IMR-90 (cell line): ENCODE measurements at regions not wholly inside any gene's neighbourhood (a gene's known extent, or its start where the extent isn't known, plus 50 kb on each side); places are given as distances from the start of the nearest gene placed in this dataset.

Experiments used
- ATAC-seq: fragments of 200-7000 bp; cut with Tn5 transposase; 2 replicates; pipeline ENCODE4 v1.9.1; 2020; ENCODE audit warnings: low read depth, mild to moderate bottlenecking, moderate library complexity
- BruUV-seq: library from RNA; stranded (reverse); fragments of 400-500 nt; replicated peaks from 2 replicates; lab custom pipeline; 2021; lab: Mats Ljungman, UMichigan
- CTCF ChIA-PET: fragments of 300-600 bp; formaldehyde crosslinking; extraction: SDS; loops from one replicate; lab custom pipeline; 2021; ENCODE audit warnings: antibody characterized with exemption; lab: Yijun Ruan, JAX
- POLR2A ChIA-PET: fragments of 300-600 bp; sonication (Branson Sonifier 250); formaldehyde crosslinking; loops from one replicate; lab custom pipeline; 2022; ENCODE audit warnings: antibody characterized with exemption; ENCODE audit not compliant: unreplicated experiment; lab: Charles Lee
- DNase-seq: peaks from one replicate; pipeline ENCODE4 v3.0.0; 2013
- H2AFZ ChIP-seq: replicated peaks from 2 replicates; pipeline ENCODE3; 2013; ENCODE audit warnings: low read length, mild to moderate bottlenecking; ENCODE audit not compliant: poor library complexity
- H2AK5ac ChIP-seq: 2 replicates; pipeline ENCODE4 v1.6.1; 2013; ENCODE audit warnings: low read depth, low read length, inconsistent platforms
- H2AK9ac ChIP-seq: replicated peaks from 2 replicates; pipeline ENCODE3; 2013; ENCODE audit warnings: mild to moderate bottlenecking, low read depth, low read length, moderate library complexity; ENCODE audit not compliant: poor library complexity
- H2BK120ac ChIP-seq: 2 replicates; pipeline ENCODE4 v1.6.1; 2013; ENCODE audit warnings: low read depth, low read length, inconsistent platforms
- H2BK15ac ChIP-seq: 3 replicates; pipeline ENCODE4 v1.6.1; 2013; ENCODE audit warnings: low read depth, low read length, inconsistent platforms
- H2BK20ac ChIP-seq: 2 replicates; pipeline ENCODE4 v1.6.1; 2013; ENCODE audit warnings: low read depth, mild to moderate bottlenecking, inconsistent platforms, low read length, moderate library complexity
- H2BK5ac ChIP-seq: 2 replicates; pipeline ENCODE4 v1.6.1; 2013; ENCODE audit warnings: mild to moderate bottlenecking, low read depth, low read length, inconsistent platforms; ENCODE audit not compliant: poor library complexity, severe bottlenecking
- H3K14ac ChIP-seq: replicated peaks from 2 replicates; pipeline ENCODE4 v1.6.1; 2013; ENCODE audit warnings: low read depth, low read length, inconsistent platforms
- H3K18ac ChIP-seq: 2 replicates; pipeline ENCODE4 v1.6.1; 2013; ENCODE audit warnings: low read depth, low read length, control low read depth
- H3K23ac ChIP-seq: 2 replicates; pipeline ENCODE4 v1.6.1; 2013; ENCODE audit warnings: low read depth, low read length, inconsistent platforms
- H3K27ac ChIP-seq: 2 replicates; pipeline ENCODE4 v1.5.1; 2013; ENCODE audit warnings: mild to moderate bottlenecking, control low read depth, low read length; ENCODE audit not compliant: insufficient read depth
- H3K27me3 ChIP-seq: 2 replicates; pipeline ENCODE4 v1.6.1; 2013; ENCODE audit warnings: low read length; ENCODE audit not compliant: control insufficient read depth, insufficient read depth
- H3K36me3 ChIP-seq: 2 replicates; pipeline ENCODE4 v1.6.1; 2013; ENCODE audit warnings: low read length, mixed read lengths; ENCODE audit not compliant: control insufficient read depth, insufficient read depth
- H3K4ac ChIP-seq: 2 replicates; pipeline ENCODE4 v1.6.1; 2013; ENCODE audit warnings: low read depth, low read length, inconsistent platforms
- H3K4me1 ChIP-seq: 2 replicates; pipeline ENCODE4 v1.6.1; 2013; ENCODE audit warnings: low read length, mixed read lengths; ENCODE audit not compliant: control insufficient read depth, insufficient read depth
- H3K4me2 ChIP-seq: 2 replicates; pipeline ENCODE4 v1.6.1; 2013; ENCODE audit warnings: low read depth, mild to moderate bottlenecking, control low read depth, low read length, moderate library complexity
- H3K4me3 ChIP-seq: 2 replicates; pipeline ENCODE4 v1.5.1; 2013; ENCODE audit warnings: low read depth, mild to moderate bottlenecking, control low read depth, low read length, moderate library complexity; ENCODE audit not compliant: insufficient read depth
- H3K56ac ChIP-seq: 2 replicates; pipeline ENCODE4 v1.6.1; 2013; ENCODE audit warnings: low read length, inconsistent platforms; ENCODE audit not compliant: insufficient read depth; ENCODE audit errors: extremely low read depth
- H3K79me1 ChIP-seq, 2 experiments: 2 replicates each; pipeline ENCODE4 v1.6.1; 2013; ENCODE audit warnings: low read length in 2 of 2, inconsistent platforms in 1 of 2, low read depth in 1 of 2
- H3K9ac ChIP-seq: 2 replicates; pipeline ENCODE4 v1.6.1; 2013; ENCODE audit warnings: low read depth, low read length, control low read depth
- H3K9me1 ChIP-seq: 2 replicates; pipeline ENCODE4 v1.6.1; 2013; ENCODE audit warnings: low read length, inconsistent platforms; ENCODE audit not compliant: insufficient read depth
- H3K9me3 ChIP-seq: 2 replicates; pipeline ENCODE4 v1.6.1; 2013; ENCODE audit warnings: low read length; ENCODE audit not compliant: control insufficient read depth, insufficient read depth
- H4K20me1 ChIP-seq: 2 replicates; pipeline ENCODE4 v1.6.1; 2013; ENCODE audit warnings: low read length, inconsistent platforms; ENCODE audit not compliant: insufficient read depth
- H4K5ac ChIP-seq: 2 replicates; pipeline ENCODE4 v1.6.1; 2013; ENCODE audit warnings: mild to moderate bottlenecking, low read depth, low read length, control low read depth
- H4K8ac ChIP-seq, 2 experiments: 2 replicates each; pipeline ENCODE4 v1.6.1; 2013; ENCODE audit warnings: low read depth in 2 of 2, low read length in 2 of 2, control low read depth in 1 of 2, inconsistent platforms in 1 of 2
- H4K91ac ChIP-seq: 2 replicates; pipeline ENCODE4 v1.6.1; 2013; ENCODE audit warnings: low read depth, low read length, inconsistent platforms; ENCODE audit not compliant: insufficient read depth
- BHLHE40 ChIP-seq: fragments of 150-350 bp; IDR thresholded peaks from 2 replicates; pipeline ENCODE4 v1.6.1; 2016; ENCODE audit warnings: mild to moderate bottlenecking, low read depth, low read length
- CEBPB ChIP-seq: IDR thresholded peaks from 2 replicates; pipeline ENCODE4 v1.6.1; 2012; ENCODE audit warnings: low read depth, low read length, improper control_type of control experiment
- FOS ChIP-seq: fragments of 150-350 bp; IDR thresholded peaks from 2 replicates; pipeline ENCODE4 v1.6.1; 2016; ENCODE audit warnings: low read depth, low read length
- MAZ ChIP-seq: IDR thresholded peaks from 2 replicates; pipeline ENCODE4 v1.6.1; 2012; ENCODE audit warnings: low read depth, mild to moderate bottlenecking, low read length, improper control_type of control experiment, moderate library complexity, borderline replicate concordance
- MXI1 ChIP-seq: IDR thresholded peaks from 2 replicates; pipeline ENCODE4 v1.6.1; 2012; ENCODE audit warnings: low read depth, mild to moderate bottlenecking, low read length, moderate library complexity, borderline replicate concordance
- POLR2A ChIP-seq: IDR thresholded peaks from 2 replicates; pipeline ENCODE4 v1.6.1; 2012; ENCODE audit warnings: mild to moderate bottlenecking, low read depth, low read length
- RAD21 ChIP-seq: IDR thresholded peaks from 2 replicates; pipeline ENCODE4 v1.6.1; 2012; ENCODE audit warnings: low read length, improper control_type of control experiment
- RCOR1 ChIP-seq: IDR thresholded peaks from 2 replicates; pipeline ENCODE4 v1.6.1; 2012; ENCODE audit warnings: mild to moderate bottlenecking, low read length, improper control_type of control experiment; ENCODE audit not compliant: insufficient replicate concordance
- RFX5 ChIP-seq: IDR thresholded peaks from 2 replicates; pipeline ENCODE4 v1.8.0; 2012; ENCODE audit warnings: low read depth, mild to moderate bottlenecking, low read length, moderate library complexity
- SMC3 ChIP-seq: fragments of 150-350 bp; IDR thresholded peaks from 2 replicates; pipeline ENCODE4 v1.6.1; 2016; ENCODE audit warnings: low read depth, mild to moderate bottlenecking, antibody characterized with exemption, low read length, moderate library complexity
- whole genome bisulfite sequencing, 2 experiments: methylation state at CpG; one replicate each; pipeline versions ENCODE4 v1.1.5 to v1.1.7; 2013; ENCODE audit warnings: missing lambda C conversion rate in 2 of 2; ENCODE audit not compliant: insufficient read length in 1 of 2; ENCODE audit errors: extremely low coverage in 2 of 2; 5-methylcytosine and 5-hydroxymethylcytosine counted together
- dilution Hi-C: fragments of 300-500 bp; cut with HindIII; formaldehyde crosslinking; loops from one replicate; pipeline ENCODE4 v1.14.3; 2018; ENCODE audit warnings: low sequenced_read_pairs; ENCODE audit not compliant: unreplicated experiment
- in situ Hi-C: fragments of 300-500 bp; cut with MboI; formaldehyde crosslinking; loops from 3 replicates; pipeline ENCODE4 v1.14.3; 2019; ENCODE audit warnings: low sequenced_read_pairs, inconsistent platforms, mixed read lengths
- intact Hi-C: fragments of 100-400 bp; cut with micrococcal nuclease; formaldehyde crosslinking; loops from 2 replicates; pipeline ENCODE4 v1.10.0; 2022
- TF ChIP-seq, protein P1 (sequence below): conservative IDR thresholded peaks from 2 replicates; pipeline ENCODE4 v1.5.1; 2012; ENCODE audit warnings: mild to moderate bottlenecking, low read depth, low read length, improper control_type of control experiment
- TF ChIP-seq, protein P2 (sequence below): fragments of 150-350 bp; IDR thresholded peaks from 2 replicates; pipeline ENCODE4 v1.6.1; 2017; ENCODE audit warnings: mild to moderate bottlenecking, antibody characterized with exemption, low read length, low read depth

DNA sequence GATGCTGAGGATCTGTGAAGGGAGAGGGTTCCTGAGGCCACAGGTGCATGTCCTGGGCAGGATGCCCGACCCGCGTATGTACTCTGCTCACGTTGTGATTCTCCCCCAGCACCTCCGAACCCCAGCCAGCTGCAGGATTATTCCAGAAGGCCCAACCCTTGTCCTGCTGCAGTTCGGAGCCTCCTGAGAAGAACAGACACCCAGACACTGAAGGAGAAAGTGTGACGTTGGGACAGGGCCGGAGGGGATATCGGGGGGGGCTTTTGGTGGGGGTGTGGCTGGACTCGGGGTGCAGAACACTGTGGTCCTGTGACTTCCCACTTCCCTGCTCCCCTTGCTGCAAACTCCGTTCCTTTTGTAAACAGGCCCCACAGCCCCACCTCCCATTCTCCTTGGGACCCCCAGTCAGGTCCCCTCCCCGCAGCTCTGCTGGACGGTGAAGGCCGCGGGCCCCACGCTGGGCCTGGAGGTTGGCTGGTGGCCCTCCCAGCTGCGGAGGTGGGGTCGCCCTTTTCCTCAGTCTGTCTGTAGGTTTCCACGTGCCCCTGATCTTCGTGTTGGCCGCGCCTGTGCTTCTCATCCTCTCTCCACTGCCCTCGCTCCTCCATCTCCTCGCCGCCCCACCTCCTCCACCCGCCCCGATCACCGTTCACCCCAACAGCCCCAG, 83.0 kb upstream of the ADRA2C start:
- H2AK9ac ChIP-seq = no peak overlapping the region
- no peak overlapping the region for H2BK120ac ChIP-seq
- H2BK15ac ChIP-seq = no peak overlapping the region
- H3K14ac ChIP-seq = no peak overlapping the region
- BruUV-seq = no TSS peak
- no peaks in the 10 kb centered on the region for H4K20me1 ChIP-seq
- in situ Hi-C loops (no loop called here), dilution Hi-C loops (no loop called here), intact Hi-C loops (no loop called here)
- no peak overlapping the region for H3K23ac ChIP-seq
- H3K27ac ChIP-seq = no peak overlapping the region
- no peak overlapping the region for H4K91ac ChIP-seq
- ATAC-seq = no peak
- H3K9me3 ChIP-seq = no peaks in the 10 kb centered on the region
- no peak overlapping the region for H4K8ac ChIP-seq
- ChIA-PET POLR2A (no interaction called here), CTCF (no interaction called here)
- peaks cover 45% of the 10 kb centered on the region for H3K27me3 ChIP-seq
- no peak overlapping the region for H3K4me2 ChIP-seq
- H4K5ac ChIP-seq = no peak overlapping the region
- H3K36me3 ChIP-seq = no peaks in the 10 kb centered on the region
- H2BK5ac ChIP-seq = no peak overlapping the region
- TF ChIP-seq MXI1 = no peak
- no peak for TF ChIP-seq MAZ
- no peak for TF ChIP-seq POLR2A
- TF ChIP-seq, protein P1, sequence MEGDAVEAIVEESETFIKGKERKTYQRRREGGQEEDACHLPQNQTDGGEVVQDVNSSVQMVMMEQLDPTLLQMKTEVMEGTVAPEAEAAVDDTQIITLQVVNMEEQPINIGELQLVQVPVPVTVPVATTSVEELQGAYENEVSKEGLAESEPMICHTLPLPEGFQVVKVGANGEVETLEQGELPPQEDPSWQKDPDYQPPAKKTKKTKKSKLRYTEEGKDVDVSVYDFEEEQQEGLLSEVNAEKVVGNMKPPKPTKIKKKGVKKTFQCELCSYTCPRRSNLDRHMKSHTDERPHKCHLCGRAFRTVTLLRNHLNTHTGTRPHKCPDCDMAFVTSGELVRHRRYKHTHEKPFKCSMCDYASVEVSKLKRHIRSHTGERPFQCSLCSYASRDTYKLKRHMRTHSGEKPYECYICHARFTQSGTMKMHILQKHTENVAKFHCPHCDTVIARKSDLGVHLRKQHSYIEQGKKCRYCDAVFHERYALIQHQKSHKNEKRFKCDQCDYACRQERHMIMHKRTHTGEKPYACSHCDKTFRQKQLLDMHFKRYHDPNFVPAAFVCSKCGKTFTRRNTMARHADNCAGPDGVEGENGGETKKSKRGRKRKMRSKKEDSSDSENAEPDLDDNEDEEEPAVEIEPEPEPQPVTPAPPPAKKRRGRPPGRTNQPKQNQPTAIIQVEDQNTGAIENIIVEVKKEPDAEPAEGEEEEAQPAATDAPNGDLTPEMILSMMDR = no peak
- no peak for TF ChIP-seq RCOR1
- no peak for TF ChIP-seq RFX5
- TF ChIP-seq BHLHE40 = no peak
- TF ChIP-seq RAD21 = no peak
- TF ChIP-seq SMC3 = no peak
- no peak for TF ChIP-seq CEBPB
- TF ChIP-seq FOS = no peak
- TF ChIP-seq, protein P2, sequence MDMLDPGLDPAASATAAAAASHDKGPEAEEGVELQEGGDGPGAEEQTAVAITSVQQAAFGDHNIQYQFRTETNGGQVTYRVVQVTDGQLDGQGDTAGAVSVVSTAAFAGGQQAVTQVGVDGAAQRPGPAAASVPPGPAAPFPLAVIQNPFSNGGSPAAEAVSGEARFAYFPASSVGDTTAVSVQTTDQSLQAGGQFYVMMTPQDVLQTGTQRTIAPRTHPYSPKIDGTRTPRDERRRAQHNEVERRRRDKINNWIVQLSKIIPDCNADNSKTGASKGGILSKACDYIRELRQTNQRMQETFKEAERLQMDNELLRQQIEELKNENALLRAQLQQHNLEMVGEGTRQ = no peak
- no peak overlapping the region for H3K4ac ChIP-seq
- no peak overlapping the region for H3K56ac ChIP-seq
- no peaks in the 10 kb centered on the region for H3K4me1 ChIP-seq
- no peak overlapping the region for H3K4me3 ChIP-seq
- no peak overlapping the region for H3K9ac ChIP-seq
- H3K79me1 ChIP-seq = no peaks in the 10 kb centered on the region
- H3K18ac ChIP-seq = no peak overlapping the region
- no peak for DNase-seq
- 69% methylated on average over 5 of the region's 28 CpGs; no CpG with 5 or more reads in 1 of the 2 experiments for WGBS, 2 experiments
- H2BK20ac ChIP-seq = no peak overlapping the region
- H2AFZ ChIP-seq = no peak overlapping the region
- H3K9me1 ChIP-seq = no peaks in the 10 kb centered on the region; the same call in 1 of the 2 replicates
- H2AK5ac ChIP-seq = no peak overlapping the region
